GM21576 (cell line): ENCODE measurements at regions not wholly inside any gene's neighbourhood (a gene's known extent, or its start where the extent isn't known, plus 50 kb on each side); places are given as distances from the start of the nearest gene placed in this dataset.

Experiments
- ATAC-seq: cut with Tn5 transposase; IDR thresholded peaks from one replicate; pipeline ENCODE4 v1.9.1; 2021; ENCODE audit warnings: mild to moderate bottlenecking, moderate library complexity; ENCODE audit not compliant: unreplicated experiment

GRCh38 chr13:111448504-111448903, 128.1 kb downstream of the TEX29 start:
- no peak for ATAC-seq

DNA sequence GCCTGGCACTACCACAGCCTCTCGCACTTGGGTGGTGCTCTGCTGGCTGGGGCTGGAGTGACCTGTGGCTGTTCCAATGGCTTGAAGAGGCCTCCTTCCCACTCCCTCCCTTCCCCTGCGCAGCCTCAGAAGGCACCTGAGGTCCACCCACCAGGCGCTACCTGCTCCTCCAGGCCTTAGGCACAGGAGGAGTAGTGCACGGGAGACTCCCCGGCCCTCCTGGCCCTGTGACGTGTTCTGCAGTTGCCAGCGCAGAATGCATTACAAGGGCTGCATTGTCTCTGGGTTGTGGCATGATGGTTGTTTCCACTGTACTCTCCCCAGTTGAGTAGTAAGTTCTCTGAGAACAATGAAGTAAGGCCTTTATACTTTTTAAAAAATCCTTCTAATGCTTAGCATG, 128.6 kb downstream of the TEX29 start:
- ATAC-seq = no peak

DNA sequence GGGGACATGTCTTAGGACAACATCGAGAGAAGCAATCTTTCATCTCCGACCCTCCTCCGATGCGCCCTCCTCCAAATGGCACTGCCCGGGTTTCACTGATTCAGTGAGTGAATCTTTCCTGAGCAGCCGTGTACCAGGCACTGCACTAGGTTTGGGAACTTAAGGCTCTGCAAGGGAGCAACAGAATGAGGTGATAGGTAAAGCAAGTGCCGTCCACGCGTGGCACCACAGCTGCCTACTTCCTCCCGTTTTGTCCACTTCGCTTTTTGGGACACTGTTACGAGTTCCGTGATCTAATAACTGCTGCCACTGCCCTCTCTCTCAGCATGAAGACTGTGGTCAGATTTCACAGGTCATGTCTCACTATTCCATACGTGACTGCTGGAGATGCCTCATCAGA, 131.0 kb downstream of the TEX29 start:
- no peak for ATAC-seq

- ATAC-seq = no peak
Observed at GRCh38 chr13:111456452-111457230, 136.2 kb downstream of the TEX29 start.

GRCh38 chr13:111458001-111458531, 137.6 kb downstream of the TEX29 start:
- ATAC-seq = no peak

- no peak for ATAC-seq
Observed at GRCh38 chr13:111458739-111459138, 138.3 kb downstream of the TEX29 start.

DNA sequence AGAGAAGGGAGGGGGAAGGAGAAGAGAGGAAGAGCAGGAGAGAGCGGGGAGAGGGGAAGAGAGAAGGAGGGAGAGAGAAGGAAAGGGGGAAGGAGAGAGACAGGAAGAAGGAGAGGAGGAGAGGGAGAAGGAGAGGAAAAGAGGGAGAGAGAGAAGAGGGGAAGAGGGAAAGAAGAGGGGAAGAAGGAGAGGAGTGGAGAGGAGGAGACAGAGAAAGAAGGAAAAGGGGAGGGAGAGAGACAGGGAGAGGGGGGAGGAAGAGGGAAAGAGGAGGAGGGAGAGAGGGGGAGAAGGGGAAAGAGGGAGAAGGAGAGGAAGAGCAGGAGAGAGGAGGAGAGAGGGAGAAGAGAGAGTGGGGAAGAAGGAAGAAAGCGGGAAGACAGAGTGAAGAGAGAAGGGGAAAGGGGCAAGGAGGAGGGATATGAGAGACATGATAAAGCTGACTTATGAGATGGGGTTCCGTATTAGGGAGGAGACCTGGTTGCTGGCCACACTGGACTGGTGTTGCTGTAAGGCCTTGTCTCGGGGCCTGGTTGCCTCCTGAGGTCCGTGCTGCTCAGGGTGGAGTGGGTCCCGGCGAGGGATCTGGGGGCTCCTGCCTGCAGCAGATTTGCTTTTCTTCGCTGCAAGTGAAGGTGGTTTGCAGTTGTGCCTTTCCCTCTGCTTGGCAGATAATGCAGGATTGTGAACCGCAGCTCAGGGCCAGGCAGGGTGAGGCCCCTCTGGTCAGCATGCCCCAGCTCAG, 139.5 kb downstream of the TEX29 start:
- ATAC-seq = no peak

- no peak for ATAC-seq
Observed at GRCh38 chr13:111460548-111461444, 140.4 kb downstream of the TEX29 start.

GRCh38 chr13:111461445-111462149, 141.2 kb downstream of the TEX29 start:
- ATAC-seq = no peak

GRCh38 chr13:111462221-111462764, 141.9 kb downstream of the TEX29 start:
- no peak for ATAC-seq

- no peak for ATAC-seq
Observed at GRCh38 chr13:111462944-111463343, 142.5 kb downstream of the TEX29 start.

DNA sequence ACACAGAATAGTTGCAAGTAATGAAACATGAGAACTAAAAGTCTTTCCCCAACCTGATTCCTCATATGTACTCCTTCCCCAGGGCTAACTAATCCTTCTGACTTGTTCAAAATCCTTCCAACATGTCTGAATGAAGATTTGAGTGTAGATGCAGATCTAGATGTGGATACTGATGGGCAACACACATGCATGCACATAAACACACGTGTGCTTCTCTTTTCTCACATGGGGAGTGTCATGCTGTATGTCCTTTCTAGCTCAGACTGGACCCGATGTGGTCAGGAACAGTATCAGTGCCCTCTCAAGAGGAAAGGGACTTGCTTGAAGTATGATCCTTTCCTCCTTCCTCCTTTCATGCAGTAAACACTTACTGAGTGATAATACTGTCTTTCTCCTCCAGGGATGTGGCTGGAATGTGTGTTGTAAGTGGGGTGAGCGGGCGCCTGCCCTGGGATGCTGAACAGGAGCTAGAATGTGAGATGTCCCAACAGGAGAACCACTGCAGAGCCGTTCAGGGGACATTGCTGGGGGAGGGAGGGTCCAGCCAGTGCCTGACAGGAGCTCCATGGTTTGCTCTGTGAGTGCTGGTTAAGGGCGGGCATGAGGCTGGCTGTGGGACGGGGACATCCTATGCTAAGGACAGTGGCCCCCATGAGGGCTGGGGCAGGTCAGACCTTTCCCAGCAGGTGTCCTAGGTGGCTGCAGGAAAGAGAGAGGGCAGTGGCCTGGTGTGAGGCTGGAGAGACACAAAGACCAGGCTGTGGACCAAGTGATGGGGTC, 146.9 kb downstream of the TEX29 start:
- no peak for ATAC-seq

DNA sequence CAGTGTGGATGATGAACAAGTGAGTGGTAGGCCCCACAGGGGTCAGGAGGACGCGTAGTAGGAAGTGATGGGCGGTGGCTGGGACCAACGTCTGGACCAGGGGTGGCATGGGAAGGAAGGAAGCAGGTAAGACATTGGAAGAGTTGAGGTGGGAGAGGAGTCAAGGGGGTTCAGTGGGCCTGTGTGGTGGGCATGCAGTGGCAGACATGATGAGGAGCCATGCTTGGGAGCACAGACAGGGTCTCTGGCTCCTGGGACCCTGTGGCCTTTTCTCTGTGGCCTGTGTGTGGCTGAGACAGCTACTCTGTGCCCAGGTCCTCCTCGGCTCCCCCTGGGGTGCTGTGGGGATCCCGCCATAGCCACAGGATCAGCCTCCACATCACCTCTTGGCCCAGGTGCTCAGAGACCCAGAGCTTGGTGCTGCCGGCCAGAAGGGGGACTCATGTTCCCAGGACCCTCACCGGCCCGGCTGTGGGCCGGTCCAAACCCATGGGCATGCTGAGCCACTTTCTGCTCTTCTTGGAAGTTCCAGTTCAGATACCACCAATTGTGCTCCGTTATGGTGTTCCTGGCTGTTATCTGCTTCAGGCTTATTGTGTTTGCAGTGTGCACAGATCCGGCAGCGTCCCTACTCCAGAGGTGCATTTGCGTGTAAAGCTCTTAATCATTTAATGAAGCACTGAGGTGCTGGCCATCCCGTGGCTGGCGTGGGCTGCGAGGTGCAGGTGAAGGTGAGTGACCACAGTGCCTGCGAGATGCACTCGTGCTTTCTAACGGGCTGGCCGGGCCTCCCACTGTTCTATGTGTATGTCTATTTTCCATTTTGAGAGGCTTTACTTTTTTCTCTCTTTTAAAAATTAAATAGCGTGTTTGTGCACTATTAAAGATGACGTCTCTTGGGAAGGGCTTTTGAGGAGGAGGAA, 147.9 kb downstream of the TEX29 start:
- ATAC-seq = no peak

- ATAC-seq = no peak
Observed at GRCh38 chr13:111469450-111469849, 149.0 kb downstream of the TEX29 start.

DNA sequence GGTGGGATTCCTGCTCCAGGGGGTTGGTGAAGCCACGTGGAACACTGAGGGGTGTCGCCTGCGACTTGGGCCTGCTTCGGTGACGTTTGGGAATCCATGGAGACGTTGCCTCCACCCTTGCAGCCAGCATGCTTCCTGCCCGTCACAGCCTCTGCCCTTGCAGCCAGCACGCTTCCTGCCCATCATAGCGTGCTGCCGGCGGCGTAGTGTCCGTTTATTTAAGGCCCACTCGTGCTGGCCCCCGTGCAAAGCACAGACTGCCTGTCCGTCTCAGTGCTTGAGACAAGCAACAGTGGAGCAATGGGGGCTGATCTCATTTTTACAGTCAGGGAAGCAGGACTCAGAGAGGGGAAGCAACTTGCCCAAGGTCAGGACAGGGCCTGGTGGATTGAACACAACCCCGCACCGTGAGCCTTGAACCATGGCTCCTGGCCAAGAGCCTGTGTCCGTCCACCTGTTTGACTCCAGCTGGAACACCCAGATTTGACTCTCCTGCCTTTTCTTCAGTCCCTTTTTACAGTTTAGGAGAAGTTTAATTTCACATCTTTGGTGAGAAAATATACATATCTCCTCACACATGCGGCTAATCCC, 149.6 kb downstream of the TEX29 start:
- ATAC-seq = no peak

- ATAC-seq = no peak
Observed at GRCh38 chr13:111470933-111471332, 150.5 kb downstream of the TEX29 start.

DNA sequence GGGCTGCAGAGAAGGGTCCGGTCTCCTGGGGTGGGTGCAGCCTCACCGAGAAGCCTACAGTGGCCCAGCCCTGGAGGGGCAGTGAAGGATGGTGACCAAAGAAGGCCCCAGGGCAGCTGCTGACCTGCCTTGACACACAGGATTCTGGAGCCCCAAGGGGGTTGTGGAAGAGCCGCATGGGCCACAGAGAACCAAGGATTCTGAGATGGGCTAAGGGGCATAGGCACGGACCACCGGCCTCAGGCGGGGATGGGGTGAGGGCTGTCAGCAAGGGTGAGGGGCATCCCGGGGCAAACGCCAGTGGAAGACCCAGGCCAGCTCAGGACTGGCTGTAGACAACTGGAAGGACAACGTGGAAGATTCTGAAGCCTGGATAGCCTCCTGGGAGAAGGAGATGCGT, 151.6 kb downstream of the TEX29 start:
- no peak for ATAC-seq
